Spleen (tissue), 11 donors: ENCODE measurements at regions not wholly inside any gene's neighbourhood (a gene's known extent, or its start where the extent isn't known, plus 50 kb on each side); places are given as distances from the start of the nearest gene placed in this dataset.

Source experiments
- DNase-seq: peaks from one replicate; pipeline ENCODE4 v3.0.0-alpha.2; 2020
- H3K27ac ChIP-seq, 8 donors: fragments of 200-600 bp; sonication (generic) in 7 of 8; 1 replicate in 4 of 8; 2 replicates in 4 of 8; pipeline versions ENCODE4 v1.5.0 to v1.8.0; 2016 to 2021; ENCODE audit warnings: inconsistent platforms in 4 of 8, mild to moderate bottlenecking in 4 of 8, moderate library complexity in 1 of 8
- H3K27me3 ChIP-seq, 7 donors: fragments of 200-600 bp; sonication (generic) in 6 of 7; replicated peaks in 1 of 7; 1 replicate in 4 of 7; 2 replicates in 3 of 7; pipeline versions ENCODE4 v1.5.0 to v1.8.0; 2016 to 2021; ENCODE audit warnings: inconsistent platforms in 3 of 7, mild to moderate bottlenecking in 1 of 7
- H3K36me3 ChIP-seq, 6 donors: fragments of 200-600 bp; sonication (generic) in 5 of 6; 1 replicate in 4 of 6; 2 replicates in 2 of 6; pipeline versions ENCODE4 v1.5.0 to v1.8.0; 2016 to 2021; ENCODE audit warnings: inconsistent platforms in 2 of 6
- H3K4me1 ChIP-seq, 6 donors: fragments of 200-600 bp; sonication (generic) in 5 of 6; 1 replicate in 3 of 6; 2 replicates in 3 of 6; pipeline versions ENCODE4 v1.5.0 to v1.8.0; 2016 to 2021; ENCODE audit warnings: inconsistent platforms in 3 of 6
- H3K4me3 ChIP-seq, 8 donors: fragments of 200-600 bp; sonication (generic) in 7 of 8; 1 replicate in 4 of 8; 2 replicates in 4 of 8; pipeline versions ENCODE4 v1.5.0 to v1.8.0; 2016 to 2021; ENCODE audit warnings: inconsistent platforms in 4 of 8, mild to moderate bottlenecking in 4 of 8, moderate library complexity in 2 of 8
- H3K9me3 ChIP-seq, 8 donors: fragments of 200-600 bp; sonication (generic) in 7 of 8; 1 replicate in 4 of 8; 2 replicates in 4 of 8; pipeline versions ENCODE4 v1.5.0 to v1.8.0; 2016 to 2021; ENCODE audit warnings: inconsistent platforms in 4 of 8
- POLR2A ChIP-seq, 3 donors: fragments of 450-650 bp; IDR thresholded peaks; one replicate each; pipeline ENCODE4 v1.5.1; 2017; ENCODE audit warnings: antibody characterized with exemption in 3 of 3, mild to moderate bottlenecking in 1 of 3
- POLR2AphosphoS5 ChIP-seq, 3 donors: sonication (generic); formaldehyde crosslinking; IDR thresholded peaks; one replicate each; pipeline ENCODE4 v1.5.1; 2017; ENCODE audit warnings: antibody characterized with exemption in 3 of 3
- WGBS, 5 donors: extraction: QIAGEN DNeasy Blood & Tissue Kit in 3 of 5; methylation state at CpG; one replicate each; pipeline versions ENCODE4 v1.1.5 to v1.1.7; 2013 to 2018; 5-methylcytosine and 5-hydroxymethylcytosine counted together
- intact Hi-C: fragments of 100-400 bp; cut with DNase I; formaldehyde crosslinking; loops from one replicate; pipeline ENCODE4 v1.15.0; 2023; ENCODE audit warnings: low total_unique reads
- TF ChIP-seq, protein P1 (sequence below), 11 experiments: fragments of 200-600 bp in 7 of 11; fragments of 450-650 bp in 4 of 11; sonication (generic) in 4 of 11; IDR thresholded peaks in 8 of 11; conservative IDR thresholded peaks in 3 of 11; 1 replicate in 7 of 11; 2 replicates in 4 of 11; pipeline versions ENCODE4 v1.4.0 to v1.8.0; 2016 to 2021; ENCODE audit warnings: antibody characterized with exemption in 11 of 11, inconsistent platforms in 4 of 11, mild to moderate bottlenecking in 1 of 11
- donor health status: healthy with polysubstance abuse.
- donor health status: DM: no; HTN: no; CAD: no; lungs with moderate emphysema.
- donor health status: DM: no; HTN: no; CAD: no.
- donor health status: Bipolar disorder and iron deficiency.
- donor health status: healthy.
- donor health status: DM: no; HTN: no; CAD: no.
- donor health status: DM: yes; HTN: yes; CAD: no.

GRCh38 chr6:163992701-163993100 lies 578.2 kb downstream of the QKI start:
- intact Hi-C loops = no loop called here
- Histone ChIP-seq H3K4me1 (peaks cover 0 to 4% (median 0%) of the 10 kb centered on the region in 6 donors), H3K27me3 (no peaks in the 10 kb centered on the region), H3K9me3 (no peaks in the 10 kb centered on the region), H3K4me3 (no peak overlapping the region), H3K27ac (no peak overlapping the region), H3K36me3 (no peaks in the 10 kb centered on the region)
- DNase-seq = no peak
- WGBS, 5 donors = 89 to 97% (median 90%) methylated on average over 6 of the region's 6 CpGs
- TF ChIP-seq, protein P1, sequence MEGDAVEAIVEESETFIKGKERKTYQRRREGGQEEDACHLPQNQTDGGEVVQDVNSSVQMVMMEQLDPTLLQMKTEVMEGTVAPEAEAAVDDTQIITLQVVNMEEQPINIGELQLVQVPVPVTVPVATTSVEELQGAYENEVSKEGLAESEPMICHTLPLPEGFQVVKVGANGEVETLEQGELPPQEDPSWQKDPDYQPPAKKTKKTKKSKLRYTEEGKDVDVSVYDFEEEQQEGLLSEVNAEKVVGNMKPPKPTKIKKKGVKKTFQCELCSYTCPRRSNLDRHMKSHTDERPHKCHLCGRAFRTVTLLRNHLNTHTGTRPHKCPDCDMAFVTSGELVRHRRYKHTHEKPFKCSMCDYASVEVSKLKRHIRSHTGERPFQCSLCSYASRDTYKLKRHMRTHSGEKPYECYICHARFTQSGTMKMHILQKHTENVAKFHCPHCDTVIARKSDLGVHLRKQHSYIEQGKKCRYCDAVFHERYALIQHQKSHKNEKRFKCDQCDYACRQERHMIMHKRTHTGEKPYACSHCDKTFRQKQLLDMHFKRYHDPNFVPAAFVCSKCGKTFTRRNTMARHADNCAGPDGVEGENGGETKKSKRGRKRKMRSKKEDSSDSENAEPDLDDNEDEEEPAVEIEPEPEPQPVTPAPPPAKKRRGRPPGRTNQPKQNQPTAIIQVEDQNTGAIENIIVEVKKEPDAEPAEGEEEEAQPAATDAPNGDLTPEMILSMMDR (IDR thresholded peaks at IDR 0.05 in 8 of 11, conservative IDR thresholded peaks at IDR 0.05 in 3 of 11) = no peak
- no peak for TF ChIP-seq POLR2AphosphoS5 (IDR thresholded peaks at IDR 0.05)
- TF ChIP-seq POLR2A (IDR thresholded peaks at IDR 0.05) = no peak

DNA sequence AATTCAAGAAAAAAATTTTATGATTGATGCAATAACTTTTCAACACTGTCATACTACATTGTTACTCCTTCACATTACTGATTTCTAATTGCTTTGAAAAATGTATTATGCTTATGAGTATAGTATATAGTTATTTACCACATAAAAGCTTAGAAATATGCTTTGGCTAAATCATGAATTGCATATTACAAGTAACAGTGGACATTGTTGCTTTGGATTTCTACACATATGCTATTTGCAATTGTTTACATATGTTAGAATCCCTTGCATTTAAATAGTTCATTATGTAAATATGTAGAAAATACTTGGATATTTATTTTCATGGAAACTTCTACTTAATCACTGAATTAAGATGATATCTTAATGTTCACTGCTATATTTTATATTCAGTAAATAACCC lies 577.5 kb downstream of the QKI start:
- intact Hi-C loops = no loop called here
- no peak overlapping the region for H3K4me3 ChIP-seq
- DNase-seq = no peak

GRCh38 chr6:163991321-163991720 lies 576.8 kb downstream of the QKI start:
- intact Hi-C loops = no loop called here
- H3K4me1 ChIP-seq = peaks cover 0 to 4% (median 0%) of the 10 kb centered on the region in 6 donors
- no peaks in the 10 kb centered on the region for H3K27me3 ChIP-seq
- H3K9me3 ChIP-seq = no peaks in the 10 kb centered on the region
- no peak overlapping the region for H3K4me3 ChIP-seq
- no peaks in the 10 kb centered on the region for H3K36me3 ChIP-seq
- TF ChIP-seq POLR2A (IDR thresholded peaks at IDR 0.05) (no peak), POLR2AphosphoS5 (IDR thresholded peaks at IDR 0.05) (no peak)
- TF ChIP-seq, protein P1 (IDR thresholded peaks at IDR 0.05 in 8 of 11, conservative IDR thresholded peaks at IDR 0.05 in 3 of 11) = no peak
- WGBS, 5 donors = 62 to 82% (median 68%) methylated on average over 4 of the region's 4 CpGs
- H3K27ac ChIP-seq = no peak overlapping the region
- no peak for DNase-seq

More for the DNA sequence above, 577.5 kb downstream of the QKI start:
- Histone ChIP-seq H3K27ac (no peak overlapping the region), H3K4me1 (peaks cover 0 to 4% (median 0%) of the 10 kb centered on the region in 6 donors), H3K27me3 (no peaks in the 10 kb centered on the region), H3K36me3 (no peaks in the 10 kb centered on the region), H3K9me3 (no peaks in the 10 kb centered on the region)
- TF ChIP-seq POLR2AphosphoS5 (IDR thresholded peaks at IDR 0.05) = no peak
- TF ChIP-seq, protein P1 (IDR thresholded peaks at IDR 0.05 in 8 of 11, conservative IDR thresholded peaks at IDR 0.05 in 3 of 11) = no peak
- TF ChIP-seq POLR2A (IDR thresholded peaks at IDR 0.05) = no peak

- TF ChIP-seq POLR2AphosphoS5 (IDR thresholded peaks at IDR 0.05) (no peak), POLR2A (IDR thresholded peaks at IDR 0.05) (no peak)
- TF ChIP-seq, protein P1 (IDR thresholded peaks at IDR 0.05 in 8 of 11, conservative IDR thresholded peaks at IDR 0.05 in 3 of 11) = no peak
- 73 to 83% (median 78%) methylated on average over 5 of the region's 5 CpGs for WGBS, 5 donors
- H3K36me3 ChIP-seq = no peaks in the 10 kb centered on the region
- H3K27ac ChIP-seq = no peak overlapping the region
- intact Hi-C loops = no loop called here
- no peak overlapping the region for H3K4me3 ChIP-seq
- no peak for DNase-seq
- peaks cover 0 to 17% (median 8%) of the 10 kb centered on the region in 6 donors for H3K4me1 ChIP-seq
- H3K9me3 ChIP-seq = no peaks in the 10 kb centered on the region
- H3K27me3 ChIP-seq = no peaks in the 10 kb centered on the region
Measured at GRCh38 chr6:163986313-163986712, 571.8 kb downstream of the QKI start.
